ENCODE measurements at regions not wholly inside any gene's neighbourhood (a gene's known extent, or its start where the extent isn't known, plus 50 kb on each side); places are given as distances from the start of the nearest gene placed in this dataset.
A peak's percentile ranks its signal among the peaks of the same experiment; 100 is the strongest.

DNA sequence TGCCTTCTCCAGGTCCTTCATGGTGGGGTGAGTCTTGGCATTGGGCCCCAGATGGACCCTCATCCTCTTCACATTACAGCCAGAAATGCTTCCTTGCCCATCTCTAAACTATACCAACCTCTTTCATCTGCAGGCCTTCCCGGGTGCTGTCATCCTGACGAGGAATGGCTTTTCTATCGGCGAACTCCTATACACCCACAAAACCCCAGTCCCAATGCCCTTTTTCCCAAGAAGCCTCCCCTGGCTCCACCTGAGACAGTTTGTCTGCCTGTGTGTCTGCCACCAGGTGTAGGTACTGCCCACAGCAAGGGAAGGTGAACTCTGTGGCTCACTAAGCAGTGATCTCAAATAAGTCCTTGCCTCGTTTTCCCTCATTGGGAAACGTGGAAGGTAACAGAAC lies 55.3 kb downstream of the PTPRS start:
- H4K20me1 ChIP-seq (ENCODE audit: insufficient read depth) = peaks cover 69% of the 10 kb centered on the region
- 86% methylated on average over 5 of the region's 6 CpGs for WGBS (ENCODE audit: low lambda C conversion rate)
- POLR2A ChIA-PET = no interaction called here

More for the DNA sequence above, 55.3 kb downstream of the PTPRS start:
- peaks cover 0 to 10% of the 10 kb centered on the region in 2 experiments; a peak in 1 of 4 replicates for H3K4me1 ChIP-seq (ENCODE audit: control insufficient read depth in 1 of 2, insufficient read depth in 2 of 2, low read depth in 1 of 2, low read length in 1 of 2)
- no peaks in the 10 kb centered on the region for H3F3A ChIP-seq (replicated peaks; ENCODE audit: insufficient read depth)
- no peak overlapping the region for H3K4me2 ChIP-seq
- CTCF ChIA-PET = no interaction called here
- TF ChIP-seq ELF1 (IDR thresholded peaks at IDR 0.05) = no peak
- TF ChIP-seq, protein P1, sequence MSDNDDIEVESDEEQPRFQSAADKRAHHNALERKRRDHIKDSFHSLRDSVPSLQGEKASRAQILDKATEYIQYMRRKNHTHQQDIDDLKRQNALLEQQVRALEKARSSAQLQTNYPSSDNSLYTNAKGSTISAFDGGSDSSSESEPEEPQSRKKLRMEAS (IDR thresholded peaks at IDR 0.05; ENCODE audit: low read depth) = no peak
- TF ChIP-seq GABPA (IDR thresholded peaks at IDR 0.05; ENCODE audit: low read depth) = no peak
- TF ChIP-seq JUND (IDR thresholded peaks at IDR 0.05) = no peak
- TF ChIP-seq RFX5 (IDR thresholded peaks at IDR 0.05; ENCODE audit: low read length) = no peak
- TF ChIP-seq MEF2A (IDR thresholded peaks at IDR 0.05; ENCODE audit: borderline replicate concordance, low read depth) = no peak
- TF ChIP-seq, protein P2, sequence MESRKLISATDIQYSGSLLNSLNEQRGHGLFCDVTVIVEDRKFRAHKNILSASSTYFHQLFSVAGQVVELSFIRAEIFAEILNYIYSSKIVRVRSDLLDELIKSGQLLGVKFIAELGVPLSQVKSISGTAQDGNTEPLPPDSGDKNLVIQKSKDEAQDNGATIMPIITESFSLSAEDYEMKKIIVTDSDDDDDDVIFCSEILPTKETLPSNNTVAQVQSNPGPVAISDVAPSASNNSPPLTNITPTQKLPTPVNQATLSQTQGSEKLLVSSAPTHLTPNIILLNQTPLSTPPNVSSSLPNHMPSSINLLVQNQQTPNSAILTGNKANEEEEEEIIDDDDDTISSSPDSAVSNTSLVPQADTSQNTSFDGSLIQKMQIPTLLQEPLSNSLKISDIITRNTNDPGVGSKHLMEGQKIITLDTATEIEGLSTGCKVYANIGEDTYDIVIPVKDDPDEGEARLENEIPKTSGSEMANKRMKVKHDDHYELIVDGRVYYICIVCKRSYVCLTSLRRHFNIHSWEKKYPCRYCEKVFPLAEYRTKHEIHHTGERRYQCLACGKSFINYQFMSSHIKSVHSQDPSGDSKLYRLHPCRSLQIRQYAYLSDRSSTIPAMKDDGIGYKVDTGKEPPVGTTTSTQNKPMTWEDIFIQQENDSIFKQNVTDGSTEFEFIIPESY (IDR thresholded peaks at IDR 0.05; ENCODE audit: borderline replicate concordance, low read depth) = no peak
- TF ChIP-seq MXI1 (IDR thresholded peaks at IDR 0.05; ENCODE audit: low read depth, low read length) = no peak
- TF ChIP-seq, protein P3, sequence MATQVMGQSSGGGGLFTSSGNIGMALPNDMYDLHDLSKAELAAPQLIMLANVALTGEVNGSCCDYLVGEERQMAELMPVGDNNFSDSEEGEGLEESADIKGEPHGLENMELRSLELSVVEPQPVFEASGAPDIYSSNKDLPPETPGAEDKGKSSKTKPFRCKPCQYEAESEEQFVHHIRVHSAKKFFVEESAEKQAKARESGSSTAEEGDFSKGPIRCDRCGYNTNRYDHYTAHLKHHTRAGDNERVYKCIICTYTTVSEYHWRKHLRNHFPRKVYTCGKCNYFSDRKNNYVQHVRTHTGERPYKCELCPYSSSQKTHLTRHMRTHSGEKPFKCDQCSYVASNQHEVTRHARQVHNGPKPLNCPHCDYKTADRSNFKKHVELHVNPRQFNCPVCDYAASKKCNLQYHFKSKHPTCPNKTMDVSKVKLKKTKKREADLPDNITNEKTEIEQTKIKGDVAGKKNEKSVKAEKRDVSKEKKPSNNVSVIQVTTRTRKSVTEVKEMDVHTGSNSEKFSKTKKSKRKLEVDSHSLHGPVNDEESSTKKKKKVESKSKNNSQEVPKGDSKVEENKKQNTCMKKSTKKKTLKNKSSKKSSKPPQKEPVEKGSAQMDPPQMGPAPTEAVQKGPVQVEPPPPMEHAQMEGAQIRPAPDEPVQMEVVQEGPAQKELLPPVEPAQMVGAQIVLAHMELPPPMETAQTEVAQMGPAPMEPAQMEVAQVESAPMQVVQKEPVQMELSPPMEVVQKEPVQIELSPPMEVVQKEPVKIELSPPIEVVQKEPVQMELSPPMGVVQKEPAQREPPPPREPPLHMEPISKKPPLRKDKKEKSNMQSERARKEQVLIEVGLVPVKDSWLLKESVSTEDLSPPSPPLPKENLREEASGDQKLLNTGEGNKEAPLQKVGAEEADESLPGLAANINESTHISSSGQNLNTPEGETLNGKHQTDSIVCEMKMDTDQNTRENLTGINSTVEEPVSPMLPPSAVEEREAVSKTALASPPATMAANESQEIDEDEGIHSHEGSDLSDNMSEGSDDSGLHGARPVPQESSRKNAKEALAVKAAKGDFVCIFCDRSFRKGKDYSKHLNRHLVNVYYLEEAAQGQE (IDR thresholded peaks at IDR 0.05; ENCODE audit: low read depth, low read length) = no peak
- no peak for TF ChIP-seq SIN3A (IDR thresholded peaks at IDR 0.05; ENCODE audit: borderline replicate concordance, low read depth, low read length)
- no peak for TF ChIP-seq YY1 (IDR thresholded peaks at IDR 0.05; ENCODE audit: low read depth)
- TF ChIP-seq EZH2phosphoT487 (IDR thresholded peaks at IDR 0.05; ENCODE audit: borderline replicate concordance, low read depth) = no peak
- no peak for TF ChIP-seq PBX3 (IDR thresholded peaks at IDR 0.05)
- no peak for TF ChIP-seq CHD2 (IDR thresholded peaks at IDR 0.05; ENCODE audit: low read length, partially characterized antibody)
- peaks cover 15 to 20% of the 10 kb centered on the region in 2 experiments for H3K36me3 ChIP-seq (replicated peaks in 1 of 2; ENCODE audit: control insufficient read depth in 1 of 2, insufficient read depth in 2 of 2, low read length in 1 of 2)
- H3K9me2 ChIP-seq = no peaks in the 10 kb centered on the region
- peaks cover 47% of the 10 kb centered on the region for H3K79me2 ChIP-seq (ENCODE audit: insufficient read depth)
- H3K9me3 ChIP-seq = no peaks in the 10 kb centered on the region
- H3K9ac ChIP-seq = no peak overlapping the region
- no peaks in the 10 kb centered on the region for H3K27me3 ChIP-seq (ENCODE audit: insufficient read depth)
- H2AFZ ChIP-seq (ENCODE audit: low read depth) = no peak overlapping the region
- DNase-seq = peak; percentile 28
- no peak overlapping the region for H3K4me3 ChIP-seq (ENCODE audit: low read depth in 2 of 2, low read length in 1 of 2)
- H3K27ac ChIP-seq (ENCODE audit: low read depth in 2 of 2, low read length in 1 of 2) = no peak overlapping the region

Data from SK-N-SH (cell line).